ENCODE measurements at regions not wholly inside any gene's neighbourhood (a gene's known extent, or its start where the extent isn't known, plus 50 kb on each side); places are given as distances from the start of the nearest gene placed in this dataset.

- TF ChIP-seq CTCF (tag by site-specific recombination; IDR thresholded peaks at IDR 0.05) = no peak
- TF ChIP-seq ZNF785 (tag by site-specific recombination; IDR thresholded peaks at IDR 0.05) = no peak
- no peak for TF ChIP-seq SP7 (tag by site-specific recombination; IDR thresholded peaks at IDR 0.05)
- no peak for TF ChIP-seq ZNF138 (tag by site-specific recombination; IDR thresholded peaks at IDR 0.05; ENCODE audit: borderline replicate concordance)
- no peak for TF ChIP-seq PRDM10 (tag by site-specific recombination; IDR thresholded peaks at IDR 0.05)
- no peak for TF ChIP-seq KLF1 (tag by site-specific recombination; IDR thresholded peaks at IDR 0.05)
- no peak for TF ChIP-seq ZNF174 (tag by site-specific recombination; IDR thresholded peaks at IDR 0.05)
- no peak for TF ChIP-seq ZFP3 (tag by site-specific recombination; IDR thresholded peaks at IDR 0.05; ENCODE audit: low read depth)
- TF ChIP-seq ZNF121 (tag by site-specific recombination; IDR thresholded peaks at IDR 0.05) = no peak
- no peak for TF ChIP-seq FEZF1 (tag by site-specific recombination; IDR thresholded peaks at IDR 0.05)
- TF ChIP-seq ZNF664 (tag by site-specific recombination; IDR thresholded peaks at IDR 0.05) = no peak
- no peak for TF ChIP-seq ZBTB11 (tag by site-specific recombination; conservative IDR thresholded peaks at IDR 0.05; ENCODE audit: low read depth)
- no peak for TF ChIP-seq ZBTB7A (tag by site-specific recombination; IDR thresholded peaks at IDR 0.05; ENCODE audit: low read depth)
- no peak for TF ChIP-seq ZNF76 (tag by site-specific recombination; IDR thresholded peaks at IDR 0.05; ENCODE audit: borderline replicate concordance, low read depth)
These were observed 142.6 kb upstream of the OTX2 start for GRCh38 chr14:56952766-56953473.
